SK-N-MC (cell line): ENCODE measurements at regions not wholly inside any gene's neighbourhood (a gene's known extent, or its start where the extent isn't known, plus 50 kb on each side); places are given as distances from the start of the nearest gene placed in this dataset.

Source experiments
- DNase-seq: peaks from one replicate; pipeline ENCODE4 v3.0.0-alpha.2; 2011; ENCODE audit warnings: low read depth, low spot score
- H3K27ac ChIP-seq: fragments of 200-600 bp; sonication (generic); 2 replicates; pipeline ENCODE4 v1.5.1; 2016; ENCODE audit warnings: mixed run types
- H3K36me3 ChIP-seq: fragments of 200-600 bp; sonication (generic); 2 replicates; pipeline ENCODE4 v1.6.1; 2017; ENCODE audit warnings: antibody characterized with exemption, low read length, mixed read lengths; ENCODE audit not compliant: insufficient read depth
- H3K4me3 ChIP-seq: fragments of 200-600 bp; sonication (generic); 2 replicates; pipeline ENCODE4 v1.5.1; 2016
- H3K9ac ChIP-seq: fragments of 200-600 bp; sonication (generic); 2 replicates; pipeline ENCODE4 v1.8.0; 2017; ENCODE audit warnings: mixed run types, mixed read lengths; ENCODE audit not compliant: insufficient read length
- H3K9me3 ChIP-seq: fragments of 200-600 bp; sonication (generic); 2 replicates; pipeline ENCODE4 v1.6.1; 2017; ENCODE audit warnings: low read depth, mild to moderate bottlenecking, antibody characterized with exemption, low read length, moderate library complexity, mixed read lengths
- EZH2 ChIP-seq: fragments of 200-600 bp; sonication (generic); IDR thresholded peaks from one replicate; pipeline ENCODE4 v1.6.1; 2017; ENCODE audit warnings: antibody characterized with exemption
- FOXP2 ChIP-seq: optimal IDR thresholded peaks from 2 replicates; pipeline ENCODE3; 2011; ENCODE audit warnings: mild to moderate bottlenecking, moderate library complexity; ENCODE audit not compliant: insufficient read depth; ENCODE audit errors: extremely low read length, control extremely low read depth
- POLR2AphosphoS5 ChIP-seq: IDR thresholded peaks from 2 replicates; pipeline ENCODE4 v1.6.1; 2012; ENCODE audit warnings: mild to moderate bottlenecking, low read depth, low read length, borderline replicate concordance

GRCh38 chrX:122055979-122056715 is 1008.7 kb downstream of the GLUD2 start:
- no peak for DNase-seq
- H3K27ac ChIP-seq = no peak overlapping the region
- H3K9me3 ChIP-seq = no peaks in the 10 kb centered on the region
- H3K9ac ChIP-seq = no peak overlapping the region
- no peaks in the 10 kb centered on the region for H3K36me3 ChIP-seq
- H3K4me3 ChIP-seq = no peak overlapping the region
- no peak for TF ChIP-seq POLR2AphosphoS5
- no peak for TF ChIP-seq EZH2
- TF ChIP-seq FOXP2 = no peak

- no peak for DNase-seq
- no peak overlapping the region for H3K27ac ChIP-seq
- H3K36me3 ChIP-seq = no peaks in the 10 kb centered on the region
- TF ChIP-seq EZH2 = no peak
- TF ChIP-seq POLR2AphosphoS5 = no peak
- TF ChIP-seq FOXP2 = no peak
- no peak overlapping the region for H3K9ac ChIP-seq
- no peak overlapping the region for H3K4me3 ChIP-seq
- no peaks in the 10 kb centered on the region for H3K9me3 ChIP-seq
These were observed 1028.8 kb downstream of the GLUD2 start for GRCh38 chrX:122076241-122076640.

GRCh38 chrX:122078079-122078478 is 1030.7 kb downstream of the GLUD2 start:
- Histone ChIP-seq H3K9me3 (no peaks in the 10 kb centered on the region), H3K27ac (no peak overlapping the region), H3K4me3 (no peak overlapping the region), H3K9ac (no peak overlapping the region), H3K36me3 (no peaks in the 10 kb centered on the region)
- no peak for TF ChIP-seq EZH2
- no peak for DNase-seq

GRCh38 chrX:122087341-122087740 is 1039.9 kb downstream of the GLUD2 start:
- no peak for DNase-seq
- Histone ChIP-seq H3K4me3 (no peak overlapping the region), H3K36me3 (no peaks in the 10 kb centered on the region), H3K9me3 (no peaks in the 10 kb centered on the region), H3K27ac (no peak overlapping the region), H3K9ac (no peak overlapping the region)
- TF ChIP-seq FOXP2 (no peak), POLR2AphosphoS5 (no peak), EZH2 (no peak)

GRCh38 chrX:122091571-122091970 is 1044.2 kb downstream of the GLUD2 start:
- no peaks in the 10 kb centered on the region for H3K9me3 ChIP-seq
- TF ChIP-seq FOXP2 = no peak
- TF ChIP-seq POLR2AphosphoS5 = no peak
- no peak for TF ChIP-seq EZH2
- no peak for DNase-seq
- no peak overlapping the region for H3K27ac ChIP-seq
- no peaks in the 10 kb centered on the region for H3K36me3 ChIP-seq
- no peak overlapping the region for H3K9ac ChIP-seq
- H3K4me3 ChIP-seq = no peak overlapping the region

- no peak for DNase-seq
- TF ChIP-seq EZH2 (no peak), FOXP2 (no peak), POLR2AphosphoS5 (no peak)
- H3K9me3 ChIP-seq = 0 out of 2 replicates have a peak, but pooled peaks cover 1% of the 10 kb centered on the region
These were observed 1045.0 kb downstream of the GLUD2 start for GRCh38 chrX:122092360-122092759.

GRCh38 chrX:122092978-122093377 is 1045.6 kb downstream of the GLUD2 start:
- DNase-seq = no peak
- Histone ChIP-seq H3K9me3 (0 out of 2 replicates have a peak, but pooled peaks cover 3% of the 10 kb centered on the region), H3K36me3 (no peaks in the 10 kb centered on the region), H3K4me3 (no peak overlapping the region), H3K9ac (no peak overlapping the region), H3K27ac (no peak overlapping the region)
- TF ChIP-seq POLR2AphosphoS5 (no peak), EZH2 (no peak), FOXP2 (no peak)

More at GRCh38 chrX:122092360-122092759, 1045.0 kb downstream of the GLUD2 start:
- no peak overlapping the region for H3K4me3 ChIP-seq
- no peak overlapping the region for H3K27ac ChIP-seq
- no peak overlapping the region for H3K9ac ChIP-seq
- H3K36me3 ChIP-seq = no peaks in the 10 kb centered on the region

- DNase-seq = no peak
- Histone ChIP-seq H3K9me3 (0 out of 2 replicates have a peak, but pooled peaks cover 3% of the 10 kb centered on the region), H3K9ac (no peak overlapping the region), H3K36me3 (no peaks in the 10 kb centered on the region), H3K27ac (no peak overlapping the region), H3K4me3 (no peak overlapping the region)
- TF ChIP-seq EZH2 (no peak), POLR2AphosphoS5 (no peak), FOXP2 (no peak)
These were observed 1047.2 kb downstream of the GLUD2 start for GRCh38 chrX:122094611-122095010.

- Histone ChIP-seq H3K9me3 (no peaks in the 10 kb centered on the region), H3K9ac (no peak overlapping the region), H3K36me3 (no peaks in the 10 kb centered on the region), H3K4me3 (no peak overlapping the region), H3K27ac (no peak overlapping the region)
- TF ChIP-seq FOXP2 (no peak), EZH2 (no peak), POLR2AphosphoS5 (no peak)
- DNase-seq = no peak
These were observed 1066.0 kb downstream of the GLUD2 start for GRCh38 chrX:122113376-122113775.
